ENCODE measurements at regions not wholly inside any gene's neighbourhood (a gene's known extent, or its start where the extent isn't known, plus 50 kb on each side); places are given as distances from the start of the nearest gene placed in this dataset.

- DNase-seq, result no peak
- no peaks in the 10 kb centered on the region for H3K36me3 ChIP-seq
- no peaks in the 10 kb centered on the region for H3K4me1 ChIP-seq
Measured at GRCh38 chr6:112618849-112619248, 271.7 kb downstream of the RFPL4B start.

GRCh38 chr6:112620812-112621569, 273.9 kb downstream of the RFPL4B start:
- intact Hi-C loops (cut with DNase I; ENCODE audit: low total_unique reads), result no loop called here
- H3K27me3 ChIP-seq, result no peaks in the 10 kb centered on the region
- H3K4me1 ChIP-seq, result no peaks in the 10 kb centered on the region
- TF ChIP-seq CTCF (IDR thresholded peaks at IDR 0.05), result no peak
- H3K36me3 ChIP-seq, result no peaks in the 10 kb centered on the region
- DNase-seq, result no peak
- H3K27ac ChIP-seq, result no peak overlapping the region
- no peaks in the 10 kb centered on the region for H3K9me3 ChIP-seq
- no peak overlapping the region for H3K4me3 ChIP-seq

More at GRCh38 chr6:112618849-112619248, 271.7 kb downstream of the RFPL4B start:
- Histone ChIP-seq H3K27me3 (no peaks in the 10 kb centered on the region), H3K4me3 (no peak overlapping the region), H3K9me3 (no peaks in the 10 kb centered on the region), H3K27ac (no peak overlapping the region)
- TF ChIP-seq CTCF (IDR thresholded peaks at IDR 0.05), result no peak
- intact Hi-C loops (cut with DNase I; ENCODE audit: low total_unique reads), result no loop called here

- intact Hi-C loops (cut with DNase I; ENCODE audit: low total_unique reads), result no loop called here
- Histone ChIP-seq H3K4me1 (no peaks in the 10 kb centered on the region), H3K27ac (no peak overlapping the region), H3K4me3 (no peak overlapping the region), H3K9me3 (no peaks in the 10 kb centered on the region), H3K27me3 (no peaks in the 10 kb centered on the region), H3K36me3 (no peaks in the 10 kb centered on the region)
- no peak for DNase-seq
- no peak for TF ChIP-seq CTCF (IDR thresholded peaks at IDR 0.05)
Measured at GRCh38 chr6:112622036-112622435, 274.9 kb downstream of the RFPL4B start.

- DNase-seq, result no peak
- Histone ChIP-seq H3K4me1 (no peaks in the 10 kb centered on the region), H3K4me3 (no peak overlapping the region), H3K9me3 (no peaks in the 10 kb centered on the region), H3K27ac (no peak overlapping the region), H3K36me3 (no peaks in the 10 kb centered on the region), H3K27me3 (no peaks in the 10 kb centered on the region)
- TF ChIP-seq CTCF (IDR thresholded peaks at IDR 0.05), result no peak
- intact Hi-C loops (cut with DNase I; ENCODE audit: low total_unique reads), result no loop called here
Measured at GRCh38 chr6:112626468-112627082, 279.4 kb downstream of the RFPL4B start.

GRCh38 chr6:112634376-112634775, 287.2 kb downstream of the RFPL4B start:
- Histone ChIP-seq H3K36me3 (no peaks in the 10 kb centered on the region), H3K4me1 (no peaks in the 10 kb centered on the region), H3K27me3 (no peaks in the 10 kb centered on the region), H3K4me3 (no peak overlapping the region), H3K9me3 (no peaks in the 10 kb centered on the region), H3K27ac (no peak overlapping the region)
- intact Hi-C loops (cut with DNase I; ENCODE audit: low total_unique reads), result no loop called here
- TF ChIP-seq CTCF (IDR thresholded peaks at IDR 0.05), result no peak
- DNase-seq, result no peak

Measured in tibial artery (tissue), 4 donors.